ENCODE measurements at regions not wholly inside any gene's neighbourhood (a gene's known extent, or its start where the extent isn't known, plus 50 kb on each side); places are given as distances from the start of the nearest gene placed in this dataset.

DNA sequence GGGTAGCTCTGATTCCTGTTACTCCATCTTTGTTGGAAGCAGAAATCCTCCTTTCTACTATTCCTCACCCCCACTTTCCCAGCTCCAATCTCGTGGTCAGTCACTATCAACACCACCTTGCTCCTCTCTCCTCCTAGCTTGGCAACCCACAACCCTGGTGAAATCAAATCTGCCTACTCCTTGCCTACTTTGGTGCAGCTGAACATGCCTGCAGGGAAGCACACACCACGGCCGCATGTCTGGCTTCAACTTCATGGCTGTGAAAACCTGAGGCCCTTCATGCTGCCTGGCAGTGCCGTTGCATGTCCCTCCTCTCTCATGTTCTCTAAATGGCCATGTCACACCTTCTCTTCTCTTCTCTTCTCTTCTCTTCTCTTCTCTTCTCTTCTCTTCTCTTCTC, 112.4 kb upstream of the FOXA2 start:
- no peaks in the 10 kb centered on the region for H3K36me3 ChIP-seq
- no peaks in the 10 kb centered on the region for H3K4me1 ChIP-seq (replicated peaks)
- no peaks in the 10 kb centered on the region for H3K9me3 ChIP-seq
- H3K27ac ChIP-seq = no peak overlapping the region
- DNase-seq (ENCODE audit: low spot score) = no peak
- 95% methylated on average over 4 of the region's 4 CpGs for WGBS
- H3K27me3 ChIP-seq (replicated peaks; ENCODE audit: insufficient read depth) = no peaks in the 10 kb centered on the region
- TF ChIP-seq POLR2A (IDR thresholded peaks at IDR 0.05) = no peak
- no peak for TF ChIP-seq CTCF (IDR thresholded peaks at IDR 0.05)
- no peak for TF ChIP-seq POLR2AphosphoS5 (IDR thresholded peaks at IDR 0.05)
- no peak overlapping the region for H3K4me3 ChIP-seq
- intact Hi-C loops (cut with DNase I) = loop anchor here (10.0 kb wide), 1 partner anchor 358 kb away; no protein-coding TSS in a partner anchor

GRCh38 chr20:22698259-22698842, 114.0 kb upstream of the FOXA2 start:
- WGBS = 79% methylated on average over 5 of the region's 5 CpGs
- TF ChIP-seq CTCF (IDR thresholded peaks at IDR 0.05) = no peak
- no peak for TF ChIP-seq POLR2AphosphoS5 (IDR thresholded peaks at IDR 0.05)
- no peak for TF ChIP-seq POLR2A (IDR thresholded peaks at IDR 0.05)
- intact Hi-C loops (cut with DNase I) = loop anchor here (10.0 kb wide), 1 partner anchor 356 kb away; no protein-coding TSS in a partner anchor
- Histone ChIP-seq H3K27ac (no peak overlapping the region), H3K9me3 (no peaks in the 10 kb centered on the region), H3K36me3 (no peaks in the 10 kb centered on the region), H3K27me3 (replicated peaks; ENCODE audit: insufficient read depth) (no peaks in the 10 kb centered on the region), H3K4me1 (replicated peaks) (no peaks in the 10 kb centered on the region), H3K4me3 (no peak overlapping the region)
- no peak for DNase-seq (ENCODE audit: low spot score)

DNA sequence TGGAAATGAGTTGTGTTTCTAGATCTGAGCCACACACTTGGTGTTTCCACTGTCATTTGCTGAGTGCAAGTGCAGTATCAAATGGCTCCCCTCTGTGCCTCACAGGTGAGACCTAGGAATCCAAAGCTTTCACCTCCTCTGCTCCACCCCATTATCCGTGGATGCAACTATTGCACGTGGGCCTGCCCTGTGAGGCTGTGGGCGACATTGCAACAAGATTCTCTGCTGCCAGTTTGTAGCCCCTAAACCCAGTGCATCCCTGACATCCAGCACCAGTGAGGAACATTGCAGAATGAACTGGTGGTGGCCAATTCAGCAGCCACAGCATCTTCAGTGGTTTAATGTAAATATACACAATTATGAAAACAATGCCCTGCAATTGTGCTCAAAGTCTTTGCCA, 115.0 kb upstream of the FOXA2 start:
- intact Hi-C loops (cut with DNase I) = loop anchor here (10.0 kb wide), 1 partner anchor 355 kb away; no protein-coding TSS in a partner anchor
- no peaks in the 10 kb centered on the region for H3K36me3 ChIP-seq
- no peak for DNase-seq (ENCODE audit: low spot score)
- H3K4me1 ChIP-seq (replicated peaks) = no peaks in the 10 kb centered on the region
- WGBS = 89% methylated on average over 3 of the region's 3 CpGs
- H3K9me3 ChIP-seq = no peaks in the 10 kb centered on the region
- H3K27me3 ChIP-seq (replicated peaks; ENCODE audit: insufficient read depth) = no peaks in the 10 kb centered on the region
- no peak overlapping the region for H3K27ac ChIP-seq
- no peak overlapping the region for H3K4me3 ChIP-seq
- TF ChIP-seq POLR2AphosphoS5 (IDR thresholded peaks at IDR 0.05) (no peak), POLR2A (IDR thresholded peaks at IDR 0.05) (no peak), CTCF (IDR thresholded peaks at IDR 0.05) (no peak)

DNA sequence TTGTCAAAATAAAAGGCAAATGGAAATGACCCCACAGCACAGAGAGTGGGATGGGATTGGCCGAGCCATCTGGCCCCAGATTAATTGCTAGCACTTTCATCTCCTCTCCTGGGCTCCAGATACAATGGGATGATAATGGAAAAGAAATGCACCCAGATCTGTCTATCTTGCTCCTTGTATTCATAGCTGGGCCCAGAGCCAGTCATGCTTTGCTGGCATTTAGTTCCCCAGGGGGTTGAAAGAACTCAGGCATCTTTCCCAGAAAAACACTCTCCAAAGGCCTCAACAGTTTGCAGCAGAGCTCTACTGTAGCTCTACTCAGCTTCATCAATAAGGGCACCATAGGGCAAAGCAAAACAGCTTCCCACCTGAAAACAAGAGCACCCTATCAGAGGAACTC, 116.0 kb upstream of the FOXA2 start:
- Histone ChIP-seq H3K4me1 (replicated peaks) (no peaks in the 10 kb centered on the region), H3K36me3 (no peaks in the 10 kb centered on the region), H3K27me3 (replicated peaks; ENCODE audit: insufficient read depth) (no peaks in the 10 kb centered on the region), H3K4me3 (no peak overlapping the region), H3K9me3 (no peaks in the 10 kb centered on the region), H3K27ac (no peak overlapping the region)
- no peak for DNase-seq (ENCODE audit: low spot score)
- WGBS = 41% methylated on average over 1 of the region's 1 CpG
- intact Hi-C loops (cut with DNase I) = no loop called here
- TF ChIP-seq POLR2A (IDR thresholded peaks at IDR 0.05) = no peak
- TF ChIP-seq CTCF (IDR thresholded peaks at IDR 0.05) = no peak
- no peak for TF ChIP-seq POLR2AphosphoS5 (IDR thresholded peaks at IDR 0.05)

GRCh38 chr20:22701679-22702308, 117.4 kb upstream of the FOXA2 start:
- Histone ChIP-seq H3K27me3 (replicated peaks; ENCODE audit: insufficient read depth) (no peaks in the 10 kb centered on the region), H3K4me3 (no peak overlapping the region), H3K9me3 (no peaks in the 10 kb centered on the region), H3K4me1 (replicated peaks) (no peaks in the 10 kb centered on the region), H3K27ac (no peak overlapping the region), H3K36me3 (no peaks in the 10 kb centered on the region)
- no peak for DNase-seq (ENCODE audit: low spot score)
- WGBS = 74% methylated on average over 1 of the region's 1 CpG
- no peak for TF ChIP-seq CTCF (IDR thresholded peaks at IDR 0.05)
- no peak for TF ChIP-seq POLR2A (IDR thresholded peaks at IDR 0.05)
- TF ChIP-seq POLR2AphosphoS5 (IDR thresholded peaks at IDR 0.05) = no peak
- intact Hi-C loops (cut with DNase I) = no loop called here

All from prostate gland (tissue), 2 donors.